ENCODE measurements at regions not wholly inside any gene's neighbourhood (a gene's known extent, or its start where the extent isn't known, plus 50 kb on each side); places are given as distances from the start of the nearest gene placed in this dataset.
"Not testable (repeated sequence)": the region's sequence is repeated elsewhere in the genome, so short reads cannot be mapped to it uniquely, and the experiment has no call there.

- ChIA-PET RAD21 (ENCODE audit: low non-redundant PET in 1 of 2, low total read pairs in 2 of 2, uncharacterized antibody in 2 of 2, unreplicated experiment in 2 of 2) (no interaction called here), CTCF (no interaction called here), POLR2A (no interaction called here)
- no peak overlapping the region for H3K4me3 ChIP-seq (replicated peaks in 1 of 2; ENCODE audit: low read depth in 1 of 2, low read length in 2 of 2)
- H4K20me1 ChIP-seq (ENCODE audit: insufficient read depth) = no peaks in the 10 kb centered on the region
- no peak overlapping the region for H2AFZ ChIP-seq (ENCODE audit: low read depth, low read length, poor library complexity, severe bottlenecking)
- H3K4me2 ChIP-seq (ENCODE audit: low read length) = no peak overlapping the region
- TF ChIP-seq YY1 (IDR thresholded peaks at IDR 0.05; ENCODE audit: extremely low read depth, insufficient replicate concordance, low read depth, low read length) (no peak), ZBTB33 (IDR thresholded peaks at IDR 0.05; ENCODE audit: extremely low read depth, insufficient replicate concordance, low read length) (no peak), FOSL1 (IDR thresholded peaks at IDR 0.05; ENCODE audit: low read depth) (no peak), EGR1 (IDR thresholded peaks at IDR 0.05; ENCODE audit: low read depth) (no peak), ELF1 (IDR thresholded peaks at IDR 0.05; ENCODE audit: borderline replicate concordance, low read depth) (no peak), RAD21 (IDR thresholded peaks at IDR 0.05; ENCODE audit: low read depth) (no peak), EZH2 (IDR thresholded peaks at IDR 0.05) (no peak), SP1 (IDR thresholded peaks at IDR 0.05; ENCODE audit: low read depth) (no peak), TCF7L2 (IDR thresholded peaks at IDR 0.05; ENCODE audit: borderline replicate concordance, extremely low read depth, insufficient read depth, insufficient read length) (no peak)
- no peaks in the 10 kb centered on the region for H3K4me1 ChIP-seq (ENCODE audit: control insufficient read depth in 1 of 2, insufficient read depth in 2 of 2, low read length in 2 of 2)
- no peaks in the 10 kb centered on the region for H3K9me3 ChIP-seq (ENCODE audit: control insufficient read depth in 1 of 2, insufficient read depth in 1 of 2, low read depth in 1 of 2, low read length in 2 of 2)
- no peak overlapping the region for H3K27ac ChIP-seq (ENCODE audit: low read depth, low read length)
- no peak for DNase-seq (ENCODE audit: low read depth, low spot score)
- intact Hi-C loops (cut with micrococcal nuclease) = no loop called here
- H3K9me2 ChIP-seq (ENCODE audit: insufficient read depth) = no peaks in the 10 kb centered on the region
- no peaks in the 10 kb centered on the region for H3K36me3 ChIP-seq (ENCODE audit: control insufficient read depth in 1 of 2, insufficient read depth in 2 of 2, low read length in 2 of 2)
- ATAC-seq = no peak
- H3K79me2 ChIP-seq (ENCODE audit: insufficient read depth, low read length) = no peaks in the 10 kb centered on the region
- H3K9ac ChIP-seq (ENCODE audit: low read length) = no peak overlapping the region
- no peaks in the 10 kb centered on the region for H3K27me3 ChIP-seq (ENCODE audit: insufficient read depth, low read length)
- BruUV-seq (replicated peaks) = no TSS peak
These were observed 610.1 kb upstream of the SEMA3D start for GRCh38 chr7:85796956-85797355.

DNA sequence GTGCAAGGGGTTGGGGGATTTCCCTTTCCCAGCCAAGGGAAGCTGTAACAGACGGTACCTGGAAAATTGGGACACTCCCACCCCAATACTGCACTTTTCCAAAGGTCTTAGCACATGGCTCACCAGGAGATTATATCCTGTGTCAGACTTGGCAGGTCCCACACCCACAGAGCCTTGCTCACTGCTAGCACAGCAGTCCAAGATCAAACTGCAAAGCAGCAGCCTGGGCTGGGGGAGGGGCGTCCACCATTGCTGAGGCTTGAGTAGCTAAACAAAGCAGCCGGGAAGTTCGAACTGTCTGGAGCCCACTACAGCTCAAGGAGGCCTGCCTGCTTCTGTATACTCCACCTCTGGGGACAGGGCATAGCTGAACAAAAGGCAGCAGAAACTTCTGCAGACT lies 604.2 kb upstream of the SEMA3D start:
- RAD21 ChIA-PET (ENCODE audit: low non-redundant PET in 1 of 2, low total read pairs in 2 of 2, uncharacterized antibody in 2 of 2, unreplicated experiment in 2 of 2); intact Hi-C loops (cut with micrococcal nuclease): not testable (repeated sequence)

More for the DNA sequence above, 604.2 kb upstream of the SEMA3D start:
- CTCF ChIA-PET; BruUV-seq (replicated peaks); H3K9ac ChIP-seq (ENCODE audit: low read length); H2AFZ ChIP-seq (ENCODE audit: low read depth, low read length, poor library complexity, severe bottlenecking); H3K79me2 ChIP-seq (ENCODE audit: insufficient read depth, low read length); POLR2A ChIA-PET; H3K4me3 ChIP-seq (replicated peaks in 1 of 2; ENCODE audit: low read depth in 1 of 2, low read length in 2 of 2); H3K36me3 ChIP-seq (ENCODE audit: control insufficient read depth in 1 of 2, insufficient read depth in 2 of 2, low read length in 2 of 2); H3K9me3 ChIP-seq (ENCODE audit: control insufficient read depth in 1 of 2, insufficient read depth in 1 of 2, low read depth in 1 of 2, low read length in 2 of 2); ATAC-seq; H4K20me1 ChIP-seq (ENCODE audit: insufficient read depth); H3K4me2 ChIP-seq (ENCODE audit: low read length); H3K27me3 ChIP-seq (ENCODE audit: insufficient read depth, low read length); H3K27ac ChIP-seq (ENCODE audit: low read depth, low read length); DNase-seq (ENCODE audit: low read depth, low spot score); H3K9me2 ChIP-seq (ENCODE audit: insufficient read depth); H3K4me1 ChIP-seq (ENCODE audit: control insufficient read depth in 1 of 2, insufficient read depth in 2 of 2, low read length in 2 of 2): not testable (repeated sequence)
